ENCODE measurements at regions not wholly inside any gene's neighbourhood (a gene's known extent, or its start where the extent isn't known, plus 50 kb on each side); places are given as distances from the start of the nearest gene placed in this dataset.
A peak's percentile ranks its signal among the peaks of the same experiment; 100 is the strongest.

DNA sequence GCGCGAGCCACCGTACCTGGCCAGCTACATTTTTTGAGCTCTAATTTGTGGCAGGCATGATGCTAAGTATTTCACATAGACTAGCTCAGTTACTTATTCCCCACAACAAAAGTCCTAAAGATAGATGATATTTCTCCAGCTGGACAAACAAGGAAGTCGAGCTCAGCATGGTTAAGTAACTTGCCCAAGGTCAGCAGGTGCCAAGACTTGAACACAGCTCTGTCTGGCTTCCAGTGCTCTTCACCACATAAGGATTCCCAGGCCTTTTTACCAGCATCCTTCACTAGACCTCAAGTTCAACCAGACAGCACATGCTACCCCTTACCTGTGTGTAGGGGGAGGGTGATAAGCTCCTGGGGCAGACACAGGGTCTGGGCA is 177.3 kb upstream of the NCAM1 start:
- H3K4me1 ChIP-seq, result peaks cover 12% of the 10 kb centered on the region
- no peak overlapping the region for H3K27ac ChIP-seq
- no peak overlapping the region for H3K4me3 ChIP-seq
- no peak for DNase-seq (ENCODE audit: extremely low spot score in 2 of 2)
- H3K27me3 ChIP-seq, result no peaks in the 10 kb centered on the region
- no peaks in the 10 kb centered on the region for H3K36me3 ChIP-seq
- TF ChIP-seq POLR2AphosphoS5 (IDR thresholded peaks at IDR 0.05; ENCODE audit: insufficient read depth in 1 of 2, low read depth in 1 of 2) (no peak), CTCF (IDR thresholded peaks at IDR 0.05) (no peak), POLR2A (IDR thresholded peaks at IDR 0.05) (no peak)
- no peaks in the 10 kb centered on the region for H3K9me3 ChIP-seq
- intact Hi-C loops (cut with DNase I), result no loop called here

DNA sequence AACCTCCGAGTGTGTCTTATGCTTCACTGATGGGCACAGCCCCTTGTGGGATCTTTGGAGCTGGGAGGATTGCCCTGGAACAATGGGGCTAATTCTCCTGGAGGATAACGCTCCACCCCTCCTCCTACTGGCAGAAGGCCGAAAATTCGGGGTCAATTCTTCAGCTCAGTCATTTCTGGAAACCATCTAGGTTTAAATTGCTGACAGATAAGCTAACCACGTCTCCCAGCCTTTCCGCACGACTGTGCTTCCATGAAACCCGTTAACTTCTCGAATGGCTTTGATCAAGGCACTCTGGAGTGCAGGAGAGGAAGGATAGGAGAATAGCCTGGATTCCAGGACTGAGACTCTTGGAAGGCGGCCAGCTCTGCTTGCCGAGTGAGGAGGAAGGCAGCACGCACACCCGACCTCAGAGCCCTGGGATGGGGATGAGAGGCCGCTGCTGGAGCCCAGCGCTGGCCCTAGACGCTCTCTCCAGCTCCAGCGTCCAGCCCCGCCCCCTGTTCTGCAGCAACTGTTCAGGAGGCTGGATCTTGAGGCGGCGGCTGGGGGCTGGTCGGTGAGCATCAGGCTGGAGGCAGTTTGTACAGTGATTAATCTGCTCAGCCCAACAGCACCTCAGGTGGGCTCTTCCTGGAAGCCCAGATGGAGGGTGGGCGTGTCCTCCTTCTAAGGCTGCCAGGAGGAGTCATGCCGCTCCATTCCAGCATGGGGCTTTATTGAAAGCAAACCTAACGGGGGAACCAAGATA is 176.7 kb upstream of the NCAM1 start:
- TF ChIP-seq POLR2A (IDR thresholded peaks at IDR 0.05), result no peak
- TF ChIP-seq POLR2AphosphoS5 (IDR thresholded peaks at IDR 0.05; ENCODE audit: insufficient read depth in 1 of 2, low read depth in 1 of 2), result peak in 1 of 2 donors; percentile 33
- Histone ChIP-seq H3K27me3 (no peaks in the 10 kb centered on the region), H3K9me3 (no peaks in the 10 kb centered on the region), H3K4me3 (peak overlapping the region in 1 of 2 donors; percentile 4), H3K4me1 (peaks cover 12% of the 10 kb centered on the region), H3K27ac (no peak overlapping the region), H3K36me3 (no peaks in the 10 kb centered on the region)
- intact Hi-C loops (cut with DNase I), result no loop called here
- no peak for DNase-seq (ENCODE audit: extremely low spot score in 2 of 2)

DNA sequence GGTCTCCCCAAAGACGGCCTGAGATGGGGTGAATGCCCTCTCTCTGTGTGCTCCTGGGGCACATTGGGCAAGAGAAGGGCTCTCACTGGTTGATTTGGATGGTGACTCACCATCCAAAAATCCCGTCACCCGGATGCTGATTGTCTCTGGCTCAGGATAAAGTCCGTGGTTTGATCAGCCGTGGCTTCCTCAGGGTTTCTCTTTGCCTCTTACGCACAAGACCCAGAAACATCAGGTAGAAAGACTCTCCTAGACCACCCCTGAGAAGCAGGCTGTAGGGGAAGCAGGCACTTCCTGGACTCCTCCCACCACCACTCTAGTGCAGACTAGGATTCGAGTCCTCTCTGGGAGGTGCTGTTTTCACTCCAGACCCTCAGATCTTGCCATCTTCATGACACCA is 176.1 kb upstream of the NCAM1 start:
- Histone ChIP-seq H3K4me3 (peak overlapping the region in 1 of 2 donors; percentile 4), H3K27ac (no peak overlapping the region), H3K9me3 (no peaks in the 10 kb centered on the region), H3K4me1 (peaks cover 12% of the 10 kb centered on the region), H3K36me3 (no peaks in the 10 kb centered on the region), H3K27me3 (no peaks in the 10 kb centered on the region)
- TF ChIP-seq CTCF (IDR thresholded peaks at IDR 0.05), result no peak
- no peak for TF ChIP-seq POLR2A (IDR thresholded peaks at IDR 0.05)
- TF ChIP-seq POLR2AphosphoS5 (IDR thresholded peaks at IDR 0.05; ENCODE audit: insufficient read depth in 1 of 2, low read depth in 1 of 2), result no peak
- DNase-seq (ENCODE audit: extremely low spot score in 2 of 2), result no peak
- intact Hi-C loops (cut with DNase I), result no loop called here

DNA sequence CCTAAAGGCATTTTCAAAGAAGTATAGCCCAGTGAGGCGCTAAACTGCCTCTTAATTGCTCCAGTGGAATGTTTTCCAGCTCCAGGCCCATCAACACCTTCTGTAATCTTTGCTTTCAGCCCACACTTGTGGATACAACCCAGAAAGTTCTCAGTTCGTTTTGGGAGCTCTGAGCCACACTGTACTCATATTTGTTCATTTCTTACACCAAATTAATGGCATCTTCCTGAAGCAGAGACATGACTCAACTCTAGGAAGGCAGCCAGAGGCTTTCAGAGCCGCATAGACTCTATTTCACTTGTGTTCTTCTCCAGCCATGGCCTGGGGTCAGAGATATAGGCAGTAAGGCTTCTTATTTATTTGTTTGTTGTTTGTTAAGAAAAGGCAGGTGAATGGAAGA is 175.5 kb upstream of the NCAM1 start:
- no peak for DNase-seq (ENCODE audit: extremely low spot score in 2 of 2)

GRCh38 chr11:112786196-112786595 is 175.0 kb upstream of the NCAM1 start:
- intact Hi-C loops (cut with DNase I), result no loop called here
- Histone ChIP-seq H3K4me1 (peaks cover 12% of the 10 kb centered on the region), H3K4me3 (no peak overlapping the region), H3K36me3 (no peaks in the 10 kb centered on the region), H3K27ac (no peak overlapping the region), H3K9me3 (no peaks in the 10 kb centered on the region), H3K27me3 (no peaks in the 10 kb centered on the region)
- TF ChIP-seq CTCF (IDR thresholded peaks at IDR 0.05), result no peak
- no peak for TF ChIP-seq POLR2AphosphoS5 (IDR thresholded peaks at IDR 0.05; ENCODE audit: insufficient read depth in 1 of 2, low read depth in 1 of 2)
- no peak for TF ChIP-seq POLR2A (IDR thresholded peaks at IDR 0.05)
- DNase-seq (ENCODE audit: extremely low spot score in 2 of 2), result no peak

More for the DNA sequence above, 175.5 kb upstream of the NCAM1 start:
- Histone ChIP-seq H3K4me3 (no peak overlapping the region), H3K9me3 (no peaks in the 10 kb centered on the region), H3K27me3 (no peaks in the 10 kb centered on the region), H3K36me3 (no peaks in the 10 kb centered on the region), H3K4me1 (peaks cover 12% of the 10 kb centered on the region), H3K27ac (no peak overlapping the region)
- intact Hi-C loops (cut with DNase I), result no loop called here
- TF ChIP-seq POLR2AphosphoS5 (IDR thresholded peaks at IDR 0.05; ENCODE audit: insufficient read depth in 1 of 2, low read depth in 1 of 2) (no peak), POLR2A (IDR thresholded peaks at IDR 0.05) (no peak)

DNA sequence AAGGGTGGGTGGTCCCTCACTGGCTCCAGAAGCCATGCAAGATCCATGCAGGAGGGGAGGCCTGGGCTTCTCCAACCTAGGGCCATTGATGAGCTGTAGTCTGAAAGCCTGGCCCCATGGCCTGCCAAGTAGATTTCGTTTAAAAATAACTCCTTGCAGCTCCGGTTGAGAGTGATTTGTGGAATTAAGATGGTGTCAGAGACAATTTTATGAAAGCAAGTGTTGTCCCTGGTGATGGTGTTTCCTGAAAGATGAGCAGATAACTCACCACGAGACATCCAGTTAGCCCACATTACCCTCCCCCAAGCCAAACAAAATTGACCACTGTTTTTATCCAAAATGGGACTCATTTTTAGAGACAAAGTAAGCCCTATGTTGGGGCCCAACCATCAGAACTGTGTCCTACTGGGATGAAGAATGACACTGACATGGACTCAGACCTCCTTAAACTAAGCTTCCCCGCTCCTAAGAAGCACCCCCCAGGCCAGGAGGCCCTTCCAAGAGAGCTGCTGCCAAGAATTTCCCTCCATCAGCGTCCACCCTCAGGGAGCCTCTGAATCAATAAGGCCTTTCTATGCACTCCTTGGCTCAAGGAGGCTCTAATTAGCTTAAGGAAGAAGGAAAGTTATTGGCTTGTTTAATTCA is 174.2 kb upstream of the NCAM1 start:
- Histone ChIP-seq H3K9me3 (no peaks in the 10 kb centered on the region), H3K36me3 (no peaks in the 10 kb centered on the region), H3K4me3 (no peak overlapping the region), H3K27me3 (no peaks in the 10 kb centered on the region), H3K27ac (no peak overlapping the region), H3K4me1 (peaks cover 12% of the 10 kb centered on the region)
- intact Hi-C loops (cut with DNase I), result no loop called here
- no peak for DNase-seq (ENCODE audit: extremely low spot score in 2 of 2)
- TF ChIP-seq POLR2AphosphoS5 (IDR thresholded peaks at IDR 0.05; ENCODE audit: insufficient read depth in 1 of 2, low read depth in 1 of 2) (no peak), POLR2A (IDR thresholded peaks at IDR 0.05) (no peak), CTCF (IDR thresholded peaks at IDR 0.05) (no peak)

Measured in vagina (tissue), 2 donors.